ENCODE measurements at regions not wholly inside any gene's neighbourhood (a gene's known extent, or its start where the extent isn't known, plus 50 kb on each side); places are given as distances from the start of the nearest gene placed in this dataset.

DNA sequence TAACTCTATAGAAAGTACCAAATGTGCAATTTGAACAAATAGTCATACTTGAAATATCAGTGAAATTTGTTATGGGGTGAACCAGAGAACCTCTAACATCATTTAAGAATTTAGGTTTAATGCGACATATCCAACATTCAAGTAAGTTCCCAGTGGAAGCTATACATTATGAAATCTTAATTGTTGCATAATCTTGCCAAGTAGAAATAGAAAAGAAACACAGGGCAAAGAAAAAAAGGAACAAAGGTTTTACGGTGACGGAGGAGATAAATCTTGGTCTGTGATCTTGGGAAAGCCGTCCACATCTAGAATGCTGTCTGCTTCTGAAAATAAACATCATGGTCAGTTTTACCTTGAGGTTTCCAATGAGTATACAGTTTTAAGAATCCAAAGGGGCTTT, 445.7 kb downstream of the RFC3 start:
- no peak overlapping the region for H3K4me3 Mint-ChIP-seq
- H3K27me3 Mint-ChIP-seq: no peaks in the 10 kb centered on the region
- H3K9me3 Mint-ChIP-seq: no peaks in the 10 kb centered on the region
- H3K4me1 Mint-ChIP-seq: no peaks in the 10 kb centered on the region
- H3K36me3 Mint-ChIP-seq: no peaks in the 10 kb centered on the region
- H3K27ac Mint-ChIP-seq: no peak overlapping the region

DNA sequence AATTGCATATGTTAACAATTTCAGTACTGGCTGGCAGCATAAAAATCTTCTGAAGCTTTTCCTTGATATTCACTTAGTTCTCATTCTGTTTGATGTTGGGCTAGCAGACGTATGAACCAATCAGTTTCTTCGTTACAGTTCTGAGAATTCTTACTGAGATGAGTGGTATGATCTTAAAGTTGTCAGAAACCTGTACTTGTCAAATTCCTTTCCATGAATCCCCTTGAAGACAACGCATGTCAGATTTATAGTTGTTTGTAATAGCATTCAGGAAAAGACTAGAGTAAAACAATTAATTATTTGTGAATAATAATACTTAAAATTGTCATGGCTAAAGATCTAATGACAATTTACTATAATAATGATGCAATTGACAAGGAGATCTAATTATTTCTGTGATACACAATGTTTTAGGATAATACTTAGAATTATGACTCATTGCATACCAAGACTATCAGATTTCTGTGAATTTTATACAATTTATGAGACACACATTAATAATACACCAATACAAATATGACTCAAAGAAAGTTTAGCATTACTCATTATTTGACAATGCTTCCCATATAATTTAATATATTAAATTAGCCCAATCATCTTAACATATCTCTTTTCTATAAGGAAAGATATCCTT, 447.2 kb downstream of the RFC3 start:
- H3K4me3 Mint-ChIP-seq: no peak overlapping the region
- H3K4me1 Mint-ChIP-seq: no peaks in the 10 kb centered on the region
- no peaks in the 10 kb centered on the region for H3K36me3 Mint-ChIP-seq
- no peaks in the 10 kb centered on the region for H3K9me3 Mint-ChIP-seq
- H3K27me3 Mint-ChIP-seq: no peaks in the 10 kb centered on the region
- H3K27ac Mint-ChIP-seq: no peak overlapping the region

DNA sequence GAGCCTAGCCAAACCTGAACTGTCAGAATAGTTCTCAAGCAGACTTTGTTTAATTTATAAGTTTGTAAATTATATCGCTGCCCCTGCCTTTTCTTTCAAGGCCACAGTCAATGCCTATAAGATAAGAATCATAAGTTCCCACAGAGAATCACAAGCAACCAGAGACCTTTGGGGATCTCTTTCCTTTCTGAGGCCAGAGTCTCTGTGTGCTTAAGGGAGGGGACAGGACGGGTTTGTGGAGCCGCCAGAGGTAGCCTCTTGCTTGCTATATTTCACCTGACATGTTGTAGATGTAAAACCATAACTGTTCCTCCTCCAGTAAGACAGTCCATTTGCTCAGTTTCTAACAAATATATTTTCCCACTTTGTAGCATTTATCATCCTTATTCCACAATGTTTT, 458.8 kb downstream of the RFC3 start:
- Mint-ChIP-seq H3K36me3 (no peaks in the 10 kb centered on the region), H3K27me3 (peaks cover 2% of the 10 kb centered on the region), H3K9me3 (peaks cover 4% of the 10 kb centered on the region), H3K4me3 (no peak overlapping the region), H3K4me1 (no peaks in the 10 kb centered on the region), H3K27ac (no peak overlapping the region)

DNA sequence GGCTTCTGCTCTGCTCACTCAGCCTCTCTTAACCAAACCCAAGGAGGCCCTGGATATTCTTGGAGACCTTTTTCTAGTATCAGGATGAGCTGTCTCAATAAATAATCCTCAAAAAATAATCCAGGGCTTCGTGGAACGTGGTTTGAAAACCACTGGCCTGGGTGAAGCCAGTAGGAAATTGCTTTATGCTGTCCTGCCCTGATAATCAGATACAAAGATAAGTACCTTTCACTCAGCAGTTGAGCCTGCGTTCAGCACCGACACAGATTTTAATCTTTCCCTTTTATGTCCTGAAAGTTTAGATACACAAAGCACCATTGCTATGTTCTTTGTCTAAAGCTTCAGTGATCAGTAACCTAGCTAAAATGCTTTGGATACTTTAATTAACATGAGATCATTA, 460.0 kb downstream of the RFC3 start:
- no peaks in the 10 kb centered on the region for H3K4me1 Mint-ChIP-seq
- H3K27ac Mint-ChIP-seq: no peak overlapping the region
- H3K9me3 Mint-ChIP-seq: peaks cover 4% of the 10 kb centered on the region
- H3K27me3 Mint-ChIP-seq: peaks cover 2% of the 10 kb centered on the region
- no peaks in the 10 kb centered on the region for H3K36me3 Mint-ChIP-seq
- H3K4me3 Mint-ChIP-seq: no peak overlapping the region

DNA sequence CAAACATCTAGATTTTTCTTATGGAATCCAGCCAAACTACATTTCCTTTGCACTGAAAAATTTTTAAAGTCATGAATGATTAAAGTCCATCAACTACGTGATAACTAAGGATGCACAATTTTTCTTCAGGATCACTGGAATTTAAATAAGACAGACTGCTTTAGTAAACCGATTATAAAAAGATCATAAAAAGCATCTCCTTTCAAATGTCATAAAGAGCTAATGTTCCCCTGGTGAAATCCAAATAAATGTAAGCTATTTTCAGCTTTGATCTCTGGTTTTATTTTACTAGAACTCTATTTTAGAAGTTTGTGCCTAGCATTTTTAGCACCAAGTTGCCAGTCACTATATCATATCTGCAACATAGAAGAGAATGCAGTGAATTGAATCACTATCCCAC, 460.8 kb downstream of the RFC3 start:
- Mint-ChIP-seq H3K36me3 (no peaks in the 10 kb centered on the region), H3K27ac (no peak overlapping the region), H3K27me3 (no peaks in the 10 kb centered on the region), H3K4me3 (no peak overlapping the region), H3K4me1 (no peaks in the 10 kb centered on the region), H3K9me3 (peaks cover 7% of the 10 kb centered on the region)

DNA sequence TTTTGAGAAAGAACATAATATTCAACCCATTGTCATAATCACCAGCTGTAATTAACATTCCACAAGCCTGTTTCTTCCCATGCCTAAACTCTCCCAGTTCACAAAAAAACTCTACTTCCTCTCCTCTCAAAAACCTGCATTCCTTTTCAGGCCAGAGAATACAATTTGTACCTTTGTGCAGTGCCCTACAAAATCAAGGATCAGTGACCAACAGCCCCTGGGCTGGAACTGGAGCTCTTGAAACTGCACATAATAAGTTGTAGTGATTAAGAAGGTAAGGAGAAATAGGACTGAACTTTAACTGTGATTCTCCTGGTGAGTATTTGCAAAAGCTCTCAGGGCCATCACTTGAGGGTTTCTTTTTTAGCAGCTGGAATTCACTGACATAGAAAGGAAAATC, 472.7 kb downstream of the RFC3 start:
- H3K36me3 Mint-ChIP-seq: no peaks in the 10 kb centered on the region
- peaks cover 1% of the 10 kb centered on the region for H3K27me3 Mint-ChIP-seq
- H3K9me3 Mint-ChIP-seq: no peaks in the 10 kb centered on the region
- H3K4me1 Mint-ChIP-seq: no peaks in the 10 kb centered on the region
- no peak overlapping the region for H3K27ac Mint-ChIP-seq
- H3K4me3 Mint-ChIP-seq: no peak overlapping the region

DNA sequence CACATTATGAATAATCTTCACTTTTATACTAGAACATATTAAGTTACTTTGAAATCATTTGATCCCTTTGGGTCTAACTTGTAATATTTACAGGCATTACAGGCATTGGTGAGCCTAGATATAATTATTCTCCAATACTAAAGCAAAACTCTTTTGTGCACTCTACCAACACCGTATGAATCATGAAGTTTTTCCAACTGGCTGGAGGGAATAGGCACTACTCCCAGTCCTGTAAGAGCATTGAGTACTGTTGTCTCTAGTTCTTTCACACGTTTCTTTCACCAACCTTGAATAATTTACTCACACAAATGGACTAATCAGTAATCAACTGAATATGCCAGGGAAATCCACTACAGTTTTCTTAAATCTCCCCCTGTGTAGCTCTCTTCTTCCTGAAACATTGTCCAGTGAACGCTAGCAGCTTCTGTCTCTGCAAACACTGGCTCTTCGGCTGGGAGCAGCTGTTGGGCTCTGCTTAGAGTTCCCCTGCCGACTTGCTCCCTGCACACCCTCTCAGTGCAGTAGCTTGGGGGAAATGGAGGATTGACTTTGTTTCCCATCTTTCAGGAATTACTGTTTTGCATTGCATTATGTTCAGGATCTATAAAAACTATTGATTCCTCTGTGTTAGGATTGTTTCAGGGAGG, 476.7 kb downstream of the RFC3 start:
- no peak overlapping the region for H3K4me3 Mint-ChIP-seq
- no peak overlapping the region for H3K27ac Mint-ChIP-seq
- no peaks in the 10 kb centered on the region for H3K27me3 Mint-ChIP-seq
- no peaks in the 10 kb centered on the region for H3K4me1 Mint-ChIP-seq
- peaks cover 5% of the 10 kb centered on the region for H3K9me3 Mint-ChIP-seq
- no peaks in the 10 kb centered on the region for H3K36me3 Mint-ChIP-seq

DNA sequence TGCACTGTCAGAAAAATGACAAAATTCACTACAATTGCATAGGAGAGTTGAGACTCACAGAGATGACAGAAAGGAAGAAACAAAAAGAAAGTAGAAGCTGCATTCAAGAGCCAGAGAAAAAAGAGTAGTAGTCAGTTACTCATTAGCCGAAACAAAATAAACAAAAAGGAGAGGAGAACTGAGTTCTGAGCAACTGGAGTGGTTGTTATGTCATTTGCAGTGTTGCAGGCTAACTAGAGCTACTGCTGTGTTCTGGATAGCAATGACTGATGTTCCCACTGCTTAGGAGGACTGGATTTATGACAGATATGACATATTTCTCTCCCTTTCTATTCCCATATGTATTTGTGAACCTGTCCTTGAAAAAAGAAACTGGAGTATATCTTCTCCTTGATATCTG, 482.6 kb downstream of the RFC3 start:
- peaks cover 19% of the 10 kb centered on the region for H3K9me3 Mint-ChIP-seq
- H3K4me1 Mint-ChIP-seq: no peaks in the 10 kb centered on the region
- no peak overlapping the region for H3K27ac Mint-ChIP-seq
- no peaks in the 10 kb centered on the region for H3K36me3 Mint-ChIP-seq
- H3K4me3 Mint-ChIP-seq: no peak overlapping the region
- H3K27me3 Mint-ChIP-seq: peaks cover 2% of the 10 kb centered on the region

DNA sequence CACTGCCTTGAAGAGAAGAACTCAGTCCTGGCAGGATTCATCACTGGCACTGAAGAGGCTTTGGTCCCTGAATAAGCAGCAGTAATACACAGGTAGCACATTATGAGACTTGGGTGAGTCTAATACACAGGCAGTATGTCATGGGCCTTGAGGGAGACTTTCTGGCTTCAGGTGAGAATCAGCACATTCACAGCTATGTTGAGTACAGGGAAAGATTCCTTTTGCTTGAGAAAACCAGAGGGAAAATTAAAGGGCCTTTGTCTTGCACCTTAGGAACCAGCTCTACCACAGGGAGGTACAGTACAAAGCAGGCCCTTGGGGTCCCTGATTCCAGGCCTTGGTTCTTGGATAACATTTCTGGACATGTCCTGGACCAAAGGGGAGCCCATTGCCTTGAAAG, 484.6 kb downstream of the RFC3 start:
- H3K4me3 Mint-ChIP-seq: no peak overlapping the region
- no peaks in the 10 kb centered on the region for H3K4me1 Mint-ChIP-seq
- H3K27me3 Mint-ChIP-seq: peaks cover 2% of the 10 kb centered on the region
- H3K36me3 Mint-ChIP-seq: no peaks in the 10 kb centered on the region
- no peak overlapping the region for H3K27ac Mint-ChIP-seq
- H3K9me3 Mint-ChIP-seq: peaks cover 19% of the 10 kb centered on the region

DNA sequence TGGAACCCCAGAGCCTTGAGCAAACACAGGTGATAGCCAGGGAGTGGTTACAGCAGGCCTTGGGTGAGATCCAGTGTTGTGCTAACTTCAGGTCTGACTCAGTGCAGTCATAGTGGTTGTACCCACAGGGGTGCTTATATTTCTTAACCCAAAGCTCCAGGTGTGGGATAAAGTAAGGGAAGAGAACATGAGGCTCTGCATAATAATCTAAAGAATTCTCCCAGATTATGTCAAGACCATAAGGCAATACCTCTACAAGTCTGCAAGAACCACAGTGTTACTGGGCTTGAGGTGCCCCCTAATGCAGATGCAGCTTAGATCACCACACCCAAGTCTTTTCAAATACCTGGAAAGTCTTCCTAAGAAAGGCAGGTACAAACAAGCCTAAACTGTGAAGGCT, 485.4 kb downstream of the RFC3 start:
- no peak overlapping the region for H3K27ac Mint-ChIP-seq
- peaks cover 19% of the 10 kb centered on the region for H3K9me3 Mint-ChIP-seq
- peaks cover 2% of the 10 kb centered on the region for H3K27me3 Mint-ChIP-seq
- H3K36me3 Mint-ChIP-seq: no peaks in the 10 kb centered on the region
- H3K4me1 Mint-ChIP-seq: no peaks in the 10 kb centered on the region
- H3K4me3 Mint-ChIP-seq: no peak overlapping the region

DNA sequence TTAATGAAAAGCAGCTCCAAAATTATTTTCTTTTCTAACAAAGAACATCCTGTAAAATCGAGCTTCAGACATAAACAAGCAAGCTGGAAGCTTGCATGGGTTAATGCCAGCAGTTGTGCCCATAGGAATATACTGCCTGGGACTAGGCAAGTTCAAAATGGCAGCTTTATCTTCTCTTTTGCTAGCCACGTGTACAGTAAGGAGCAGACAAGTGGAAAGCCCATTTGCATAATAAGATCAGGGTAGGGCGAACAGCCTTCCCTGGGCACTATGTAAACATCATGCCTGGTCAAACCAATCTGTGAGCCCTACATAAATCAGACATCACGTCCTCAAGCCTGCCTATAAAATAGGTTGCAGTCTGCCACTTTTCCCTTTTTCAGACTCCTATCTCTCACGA, 489.7 kb downstream of the RFC3 start:
- no peak overlapping the region for H3K27ac Mint-ChIP-seq
- no peaks in the 10 kb centered on the region for H3K27me3 Mint-ChIP-seq
- H3K4me3 Mint-ChIP-seq: no peak overlapping the region
- H3K4me1 Mint-ChIP-seq: no peaks in the 10 kb centered on the region
- H3K9me3 Mint-ChIP-seq: peaks cover 9% of the 10 kb centered on the region
- no peaks in the 10 kb centered on the region for H3K36me3 Mint-ChIP-seq

DNA sequence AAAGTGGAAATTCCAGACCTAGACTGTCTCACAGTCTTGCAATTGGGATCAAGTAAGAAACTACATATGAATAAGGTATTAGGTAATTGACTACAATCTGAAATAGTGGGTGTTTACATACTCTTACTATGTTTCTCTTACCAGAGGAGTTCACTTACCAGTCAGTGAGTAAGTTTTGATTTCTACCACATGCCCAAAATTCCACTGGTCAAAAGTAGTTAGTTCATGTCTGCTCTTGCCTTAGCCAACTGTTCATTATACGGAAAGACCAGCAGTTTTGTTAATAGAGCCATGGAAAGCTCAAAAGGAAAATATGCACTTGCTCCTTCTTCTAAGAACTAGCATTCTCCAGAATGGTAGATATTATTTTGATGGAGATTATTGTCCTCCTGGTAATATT, 490.8 kb downstream of the RFC3 start:
- H3K4me1 Mint-ChIP-seq: no peaks in the 10 kb centered on the region
- H3K9me3 Mint-ChIP-seq: peaks cover 9% of the 10 kb centered on the region
- H3K27me3 Mint-ChIP-seq: no peaks in the 10 kb centered on the region
- no peak overlapping the region for H3K4me3 Mint-ChIP-seq
- no peak overlapping the region for H3K27ac Mint-ChIP-seq
- H3K36me3 Mint-ChIP-seq: no peaks in the 10 kb centered on the region

DNA sequence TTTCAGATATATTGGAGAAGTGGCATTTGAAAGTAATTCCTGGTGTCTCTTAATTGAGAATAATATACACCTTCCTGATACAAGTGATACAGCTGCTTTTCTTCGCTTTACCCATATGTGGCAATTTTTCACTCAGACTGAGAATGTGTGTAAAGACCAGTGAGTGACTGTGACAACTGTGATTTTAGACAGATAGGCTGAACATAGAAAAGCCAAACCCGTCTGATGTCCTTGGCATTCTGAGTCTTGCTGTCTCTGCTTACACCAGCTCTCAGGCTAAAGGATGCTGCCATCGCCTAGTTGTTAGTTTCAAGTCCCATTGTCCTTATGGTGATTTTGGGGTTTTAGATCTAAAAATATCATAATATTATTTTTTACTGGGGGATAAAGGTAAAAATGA, 492.6 kb downstream of the RFC3 start:
- H3K36me3 Mint-ChIP-seq: no peaks in the 10 kb centered on the region
- no peaks in the 10 kb centered on the region for H3K4me1 Mint-ChIP-seq
- H3K4me3 Mint-ChIP-seq: no peak overlapping the region
- no peaks in the 10 kb centered on the region for H3K9me3 Mint-ChIP-seq
- H3K27me3 Mint-ChIP-seq: no peaks in the 10 kb centered on the region
- H3K27ac Mint-ChIP-seq: no peak overlapping the region

DNA sequence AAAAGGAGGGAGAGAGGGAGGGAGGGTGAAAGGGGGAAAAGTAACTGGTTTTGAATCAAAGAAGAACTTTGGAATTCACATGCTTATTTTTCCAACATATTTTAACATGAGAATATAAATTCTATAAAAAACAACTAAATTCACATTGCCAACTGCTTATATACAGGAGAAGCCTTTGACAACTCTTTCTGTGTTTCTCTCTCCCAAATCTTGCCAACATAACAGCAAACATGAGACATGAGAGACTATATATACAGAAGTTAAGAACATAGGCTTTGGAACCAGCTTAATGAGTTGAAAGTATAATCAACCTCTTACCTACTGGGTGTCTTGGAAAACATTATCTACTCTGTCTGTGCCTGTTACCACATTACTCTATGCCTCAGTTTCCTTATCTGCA, 493.3 kb downstream of the RFC3 start:
- Mint-ChIP-seq H3K9me3 (no peaks in the 10 kb centered on the region), H3K36me3 (no peaks in the 10 kb centered on the region), H3K4me1 (no peaks in the 10 kb centered on the region), H3K27me3 (no peaks in the 10 kb centered on the region), H3K4me3 (no peak overlapping the region), H3K27ac (no peak overlapping the region)

DNA sequence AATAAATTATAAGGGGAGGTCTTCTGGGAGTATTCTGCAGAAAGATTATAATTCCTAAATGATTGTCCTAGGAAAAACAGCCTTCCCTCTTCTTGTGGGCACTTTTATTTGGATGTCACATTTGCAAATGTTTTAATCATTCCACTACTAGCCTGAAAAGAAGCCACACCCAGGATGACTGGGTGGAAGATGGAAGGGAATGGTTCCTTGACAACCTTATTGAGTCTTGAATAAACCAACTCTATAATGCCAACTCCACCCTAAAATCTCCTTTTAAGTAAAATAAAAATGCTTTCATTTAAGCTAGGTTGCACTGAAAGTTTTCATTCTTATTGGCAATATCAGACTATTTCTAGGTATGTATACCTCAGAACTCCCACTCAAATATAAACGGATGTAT, 494.6 kb downstream of the RFC3 start:
- no peaks in the 10 kb centered on the region for H3K9me3 Mint-ChIP-seq
- H3K27me3 Mint-ChIP-seq: no peaks in the 10 kb centered on the region
- H3K4me1 Mint-ChIP-seq: no peaks in the 10 kb centered on the region
- no peak overlapping the region for H3K27ac Mint-ChIP-seq
- no peak overlapping the region for H3K4me3 Mint-ChIP-seq
- no peaks in the 10 kb centered on the region for H3K36me3 Mint-ChIP-seq

DNA sequence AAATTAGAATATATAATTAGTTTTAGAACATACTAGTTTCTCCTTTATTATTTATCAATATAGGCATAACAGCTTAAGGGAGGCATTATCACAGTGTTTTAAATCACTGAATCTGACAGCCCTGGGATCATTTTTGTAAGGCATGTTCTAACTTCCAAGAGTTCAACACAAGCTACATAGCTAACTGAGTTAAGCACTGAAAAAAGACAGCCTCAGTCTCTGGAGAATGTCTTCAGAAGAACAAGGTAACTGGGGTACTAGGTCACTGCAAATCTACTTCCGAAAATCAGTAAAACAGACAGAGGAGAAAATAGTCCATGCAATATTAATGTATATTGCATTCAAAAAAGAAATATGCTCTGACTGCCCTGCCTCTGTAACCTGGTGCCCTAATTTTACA, 502.1 kb downstream of the RFC3 start:
- H3K36me3 Mint-ChIP-seq: no peaks in the 10 kb centered on the region
- no peaks in the 10 kb centered on the region for H3K27me3 Mint-ChIP-seq
- no peak overlapping the region for H3K27ac Mint-ChIP-seq
- H3K4me1 Mint-ChIP-seq: no peaks in the 10 kb centered on the region
- no peaks in the 10 kb centered on the region for H3K9me3 Mint-ChIP-seq
- no peak overlapping the region for H3K4me3 Mint-ChIP-seq
